ENCODE measurements at regions not wholly inside any gene's neighbourhood (a gene's known extent, or its start where the extent isn't known, plus 50 kb on each side); places are given as distances from the start of the nearest gene placed in this dataset.

DNA sequence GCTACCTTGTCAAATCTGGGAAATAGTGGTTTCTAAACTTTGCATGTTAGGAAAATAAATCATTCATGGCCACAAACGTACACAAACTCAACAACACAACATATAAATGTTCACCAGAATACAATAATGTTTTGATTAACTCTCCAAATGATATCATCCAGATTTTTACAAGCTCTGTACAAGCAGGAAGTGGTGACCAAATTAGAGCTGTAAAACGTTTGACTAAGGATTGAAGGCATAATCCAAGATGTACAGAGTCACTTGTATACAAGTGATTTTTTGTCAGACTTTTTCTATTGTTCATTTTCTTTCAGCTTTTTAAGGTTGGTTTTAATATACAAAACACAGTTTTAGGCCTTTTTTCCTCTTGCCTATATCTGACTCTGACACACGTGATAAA lies 748.4 kb upstream of the GRM7 start:
- TF ChIP-seq, protein P1, sequence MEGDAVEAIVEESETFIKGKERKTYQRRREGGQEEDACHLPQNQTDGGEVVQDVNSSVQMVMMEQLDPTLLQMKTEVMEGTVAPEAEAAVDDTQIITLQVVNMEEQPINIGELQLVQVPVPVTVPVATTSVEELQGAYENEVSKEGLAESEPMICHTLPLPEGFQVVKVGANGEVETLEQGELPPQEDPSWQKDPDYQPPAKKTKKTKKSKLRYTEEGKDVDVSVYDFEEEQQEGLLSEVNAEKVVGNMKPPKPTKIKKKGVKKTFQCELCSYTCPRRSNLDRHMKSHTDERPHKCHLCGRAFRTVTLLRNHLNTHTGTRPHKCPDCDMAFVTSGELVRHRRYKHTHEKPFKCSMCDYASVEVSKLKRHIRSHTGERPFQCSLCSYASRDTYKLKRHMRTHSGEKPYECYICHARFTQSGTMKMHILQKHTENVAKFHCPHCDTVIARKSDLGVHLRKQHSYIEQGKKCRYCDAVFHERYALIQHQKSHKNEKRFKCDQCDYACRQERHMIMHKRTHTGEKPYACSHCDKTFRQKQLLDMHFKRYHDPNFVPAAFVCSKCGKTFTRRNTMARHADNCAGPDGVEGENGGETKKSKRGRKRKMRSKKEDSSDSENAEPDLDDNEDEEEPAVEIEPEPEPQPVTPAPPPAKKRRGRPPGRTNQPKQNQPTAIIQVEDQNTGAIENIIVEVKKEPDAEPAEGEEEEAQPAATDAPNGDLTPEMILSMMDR (IDR thresholded peaks at IDR 0.05; ENCODE audit: borderline replicate concordance, extremely low read depth, low read length, poor library complexity, severe bottlenecking), result no peak
- no peak for TF ChIP-seq EZH2 (IDR thresholded peaks at IDR 0.05; ENCODE audit: borderline replicate concordance, low read depth, low read length, severe bottlenecking)

All from DND-41 (cell line).